Endodermal cell (in vitro differentiated cells): ENCODE measurements at regions not wholly inside any gene's neighbourhood (a gene's known extent, or its start where the extent isn't known, plus 50 kb on each side); places are given as distances from the start of the nearest gene placed in this dataset.
A peak's percentile ranks its signal among the peaks of the same experiment; 100 is the strongest.

ENCODE experiments used
- DNase-seq: peaks from one replicate; pipeline ENCODE4 v3.0.0-alpha.2; 2017
- H3K27ac ChIP-seq: 2 replicates; pipeline ENCODE4 v1.5.1; 2013; ENCODE audit warnings: mild to moderate bottlenecking, low read depth, low read length, moderate library complexity
- H3K27me3 ChIP-seq: 2 replicates; pipeline ENCODE4 v1.6.1; 2013; ENCODE audit warnings: mild to moderate bottlenecking, low read length, moderate library complexity; ENCODE audit not compliant: insufficient read depth, control insufficient read depth, poor library complexity, severe bottlenecking
- H3K36me3 ChIP-seq: 2 replicates; pipeline ENCODE4 v1.7.0; 2013; ENCODE audit warnings: mild to moderate bottlenecking, low read length, moderate library complexity; ENCODE audit not compliant: control insufficient read depth, insufficient read depth
- H3K4me1 ChIP-seq: one replicate; pipeline ENCODE4 v1.7.0; 2013; ENCODE audit warnings: low read length; ENCODE audit not compliant: control insufficient read depth, insufficient read depth
- H3K4me3 ChIP-seq: 2 replicates; pipeline ENCODE4 v1.5.1; 2013; ENCODE audit warnings: mild to moderate bottlenecking, low read length, moderate library complexity
- H3K9ac ChIP-seq: 2 replicates; pipeline ENCODE4 v1.6.1; 2013; ENCODE audit warnings: mild to moderate bottlenecking, low read length, moderate library complexity; ENCODE audit not compliant: poor library complexity, severe bottlenecking; ENCODE audit errors: extremely low read depth
- H3K9me3 ChIP-seq: 2 replicates; pipeline ENCODE4 v1.6.1; 2013; ENCODE audit warnings: mild to moderate bottlenecking, low read length, moderate library complexity; ENCODE audit not compliant: control insufficient read depth
- H3K27ac Mint-ChIP-seq: 2 replicates; pipeline ENCODE4 v1.8.0; 2020; ENCODE audit warnings: mixed read lengths
- H3K27me3 Mint-ChIP-seq: 2 replicates; pipeline ENCODE4 v1.8.0; 2021; ENCODE audit warnings: mild to moderate bottlenecking, mixed read lengths; ENCODE audit not compliant: insufficient read depth
- H3K36me3 Mint-ChIP-seq: 2 replicates; pipeline ENCODE4 v1.8.0; 2020; ENCODE audit warnings: low read depth, mixed read lengths
- H3K4me1 Mint-ChIP-seq: 2 replicates; pipeline ENCODE4 v1.8.0; 2020; ENCODE audit warnings: mixed read lengths
- H3K4me3 Mint-ChIP-seq: 2 replicates; pipeline ENCODE4 v1.8.0; 2020; ENCODE audit warnings: mild to moderate bottlenecking, moderate library complexity, mixed read lengths
- H3K9me3 Mint-ChIP-seq: 2 replicates; pipeline ENCODE4 v1.8.0; 2020; ENCODE audit warnings: mild to moderate bottlenecking, mixed read lengths
- CTCF ChIP-seq: fragments of 200-600 bp; sonication (generic); conservative IDR thresholded peaks from 2 replicates; pipeline ENCODE4 v1.5.0; 2021; ENCODE audit warnings: antibody characterized with exemption, mild to moderate bottlenecking
- WGBS, 2 experiments: methylation state at CpG; one replicate each; pipeline versions ENCODE4 v1.1.5 to v1.1.7; 2013; ENCODE audit warnings: missing lambda C conversion rate in 2 of 2, mixed read lengths in 1 of 2; ENCODE audit not compliant: insufficient coverage in 1 of 2, insufficient read length in 1 of 2; 5-methylcytosine and 5-hydroxymethylcytosine counted together

DNA sequence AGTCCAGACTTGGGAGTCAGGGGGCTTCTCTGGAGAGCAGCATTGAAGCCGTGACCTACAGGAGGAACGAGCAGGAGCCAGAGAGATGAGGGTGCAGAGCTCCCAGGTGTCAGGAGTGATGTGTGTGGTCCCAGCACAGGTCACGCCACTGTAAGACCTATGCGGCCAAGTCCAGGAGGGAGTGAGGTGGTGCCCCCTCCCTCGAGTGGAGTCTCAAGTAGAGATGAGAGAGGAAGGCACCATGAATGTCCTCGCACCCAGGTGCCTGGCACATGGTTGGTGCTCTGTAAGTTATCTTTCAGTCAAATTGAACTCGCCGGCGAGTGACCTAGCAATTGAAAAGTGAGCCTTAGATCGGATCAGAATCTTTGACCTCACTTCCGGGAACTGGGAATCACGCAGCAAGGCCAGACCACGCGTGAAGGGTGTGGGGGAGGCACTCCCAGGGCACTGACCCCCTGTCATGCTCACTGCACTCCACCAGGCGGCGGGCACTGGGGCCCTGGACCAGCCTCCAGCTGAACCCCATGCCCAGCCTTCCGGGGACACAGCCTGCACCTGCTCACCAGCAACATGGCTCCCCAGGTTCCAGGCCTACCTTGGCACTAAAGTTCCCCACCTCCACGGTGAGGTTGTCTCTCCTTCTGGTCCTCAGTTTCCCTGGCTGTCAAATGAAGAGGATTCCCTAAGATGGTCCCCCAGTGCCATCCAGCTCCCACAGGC is 127.4 kb downstream of the HMX1 start:
- Mint-ChIP-seq H3K36me3 (no peaks in the 10 kb centered on the region), H3K27me3 (no peaks in the 10 kb centered on the region), H3K4me1 (peaks cover 15% of the 10 kb centered on the region), H3K4me3 (no peak overlapping the region), H3K9me3 (peaks cover 5% of the 10 kb centered on the region), H3K27ac (no peak overlapping the region)
- Histone ChIP-seq H3K9me3 (no peaks in the 10 kb centered on the region), H3K9ac (no peak overlapping the region), H3K4me3 (no peak overlapping the region), H3K27ac (no peak overlapping the region), H3K36me3 (no peaks in the 10 kb centered on the region), H3K4me1 (no peaks in the 10 kb centered on the region), H3K27me3 (no peaks in the 10 kb centered on the region)
- WGBS, 2 experiments, result 89 to 94% methylated on average over 11 to 18 of the region's 18 CpGs
- DNase-seq, result peak; percentile 52
- TF ChIP-seq CTCF, result peak; percentile 65

DNA sequence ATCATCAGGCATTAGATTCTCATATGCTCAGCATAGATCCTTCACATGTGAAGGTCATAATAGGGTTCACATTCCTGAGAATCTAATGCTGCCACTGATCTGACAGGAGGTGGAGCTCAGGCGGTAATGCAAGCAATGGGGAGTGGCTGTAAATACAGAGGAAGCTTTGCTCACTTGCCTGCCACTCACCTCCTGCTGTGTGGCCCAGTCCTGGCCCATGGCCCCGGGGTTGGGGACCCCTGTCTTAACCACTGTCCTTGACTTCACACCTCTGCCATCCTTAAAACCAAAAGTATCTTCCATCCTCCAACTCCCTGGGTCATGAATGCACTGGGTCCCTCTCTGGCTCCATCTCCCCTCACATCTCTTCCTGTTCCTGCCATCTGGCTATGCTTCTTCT is 129.1 kb downstream of the HMX1 start:
- Histone ChIP-seq H3K27ac (no peak overlapping the region), H3K9me3 (no peaks in the 10 kb centered on the region), H3K36me3 (no peaks in the 10 kb centered on the region), H3K9ac (no peak overlapping the region), H3K27me3 (no peaks in the 10 kb centered on the region), H3K4me1 (no peaks in the 10 kb centered on the region), H3K4me3 (no peak overlapping the region)
- no peak for TF ChIP-seq CTCF
- Mint-ChIP-seq H3K4me1 (peaks cover 15% of the 10 kb centered on the region), H3K4me3 (no peak overlapping the region), H3K9me3 (peaks cover 5% of the 10 kb centered on the region), H3K36me3 (no peaks in the 10 kb centered on the region), H3K27me3 (no peaks in the 10 kb centered on the region), H3K27ac (no peak overlapping the region)
- peak; percentile 20 for DNase-seq
- 17 to 77% methylated on average over 1 to 2 of the region's 2 CpGs for WGBS, 2 experiments

- H3K4me3 Mint-ChIP-seq, result no peak overlapping the region
- H3K4me1 Mint-ChIP-seq, result peaks cover 15% of the 10 kb centered on the region
- Histone ChIP-seq H3K27ac (no peak overlapping the region), H3K4me1 (no peaks in the 10 kb centered on the region), H3K27me3 (no peaks in the 10 kb centered on the region), H3K36me3 (no peaks in the 10 kb centered on the region), H3K4me3 (no peak overlapping the region), H3K9me3 (no peaks in the 10 kb centered on the region), H3K9ac (no peak overlapping the region)
- H3K27ac Mint-ChIP-seq, result no peak overlapping the region
- H3K36me3 Mint-ChIP-seq, result no peaks in the 10 kb centered on the region
- WGBS, 2 experiments, result 88 to 89% methylated on average over 8 to 12 of the region's 12 CpGs
- H3K27me3 Mint-ChIP-seq, result no peaks in the 10 kb centered on the region
- no peak for TF ChIP-seq CTCF
- DNase-seq, result peak; percentile 28
- H3K9me3 Mint-ChIP-seq, result peaks cover 5% of the 10 kb centered on the region
These were observed 130.0 kb downstream of the HMX1 start for GRCh38 chr4:8741513-8742226.
